ENCODE measurements at regions not wholly inside any gene's neighbourhood (a gene's known extent, or its start where the extent isn't known, plus 50 kb on each side); places are given as distances from the start of the nearest gene placed in this dataset.
A peak's percentile ranks its signal among the peaks of the same experiment; 100 is the strongest.

GRCh38 chr12:30120522-30120921 lies 336.8 kb upstream of the TMTC1 start:
- no peak for TF ChIP-seq CTCF (IDR thresholded peaks at IDR 0.05; ENCODE audit: low read depth, low read length)
- H3K9me3 ChIP-seq, result no peaks in the 10 kb centered on the region
- DNase-seq, result no peak
- no peaks in the 10 kb centered on the region for H3K27me3 ChIP-seq
- no peaks in the 10 kb centered on the region for H3K36me3 ChIP-seq
- H3K4me1 ChIP-seq, result no peaks in the 10 kb centered on the region
- no peak overlapping the region for H3K4me3 ChIP-seq (ENCODE audit: low read depth, low read length)

GRCh38 chr12:30117483-30117882 lies 333.7 kb upstream of the TMTC1 start:
- Histone ChIP-seq H3K36me3 (no peaks in the 10 kb centered on the region), H3K27me3 (no peaks in the 10 kb centered on the region), H3K4me1 (no peaks in the 10 kb centered on the region), H3K9me3 (no peaks in the 10 kb centered on the region), H3K4me3 (ENCODE audit: low read depth, low read length) (no peak overlapping the region)
- no peak for DNase-seq
- no peak for TF ChIP-seq CTCF (IDR thresholded peaks at IDR 0.05; ENCODE audit: low read depth, low read length)

DNA sequence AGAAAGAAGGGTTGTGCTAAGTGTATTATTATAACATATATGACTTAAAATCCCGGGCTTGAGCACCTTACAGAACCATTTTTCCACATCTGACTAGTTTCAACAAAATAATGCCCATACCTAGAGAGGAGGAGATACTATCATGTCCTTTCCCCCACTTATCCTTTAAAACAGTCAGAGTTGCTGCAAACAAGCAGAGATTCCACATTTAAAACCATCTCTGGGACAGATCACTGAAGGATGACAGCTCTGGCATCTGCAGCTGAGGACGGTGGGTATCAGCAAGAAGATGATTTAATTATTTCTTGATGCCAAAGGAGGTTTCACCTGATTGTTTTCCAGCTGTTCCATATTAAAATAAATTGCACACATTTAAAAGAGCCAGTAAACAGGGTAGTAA lies 328.0 kb upstream of the TMTC1 start:
- peak; percentile 67 for DNase-seq
- Histone ChIP-seq H3K27me3 (no peaks in the 10 kb centered on the region), H3K4me1 (peaks cover 8% of the 10 kb centered on the region), H3K9me3 (no peaks in the 10 kb centered on the region), H3K36me3 (no peaks in the 10 kb centered on the region), H3K4me3 (ENCODE audit: low read depth, low read length) (no peak overlapping the region)
- TF ChIP-seq CTCF (IDR thresholded peaks at IDR 0.05; ENCODE audit: low read depth, low read length), result no peak

DNA sequence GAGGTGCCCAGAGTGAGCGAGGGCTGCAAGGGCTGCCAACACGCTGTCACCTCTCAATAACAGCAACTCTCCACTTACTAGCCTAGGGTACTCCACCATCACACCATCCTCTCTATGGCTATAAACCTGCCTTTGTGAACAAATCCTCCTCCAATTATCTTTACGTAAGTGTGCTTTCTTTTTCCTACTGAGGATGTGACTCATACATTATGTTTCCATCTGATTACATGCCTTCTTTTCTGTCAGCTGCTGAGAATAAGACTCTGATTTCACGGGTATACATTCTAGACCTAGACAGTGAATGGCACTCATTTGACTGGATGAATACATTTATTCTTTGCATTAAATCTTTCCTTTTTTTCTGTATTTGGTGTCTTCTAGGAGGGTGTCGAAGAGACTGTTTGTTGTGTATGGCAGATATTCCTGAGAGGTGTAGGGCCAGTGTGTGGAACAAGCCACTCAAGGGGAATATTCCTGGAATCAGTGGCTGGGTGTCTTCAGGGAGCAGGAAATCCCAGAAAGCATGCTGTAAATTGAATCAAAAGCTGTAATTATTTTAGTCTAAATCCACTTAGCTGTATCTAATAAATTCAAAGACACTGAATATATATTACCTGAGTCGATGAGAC lies 327.3 kb upstream of the TMTC1 start:
- Histone ChIP-seq H3K4me1 (peaks cover 11% of the 10 kb centered on the region), H3K9me3 (no peaks in the 10 kb centered on the region), H3K36me3 (no peaks in the 10 kb centered on the region), H3K27me3 (no peaks in the 10 kb centered on the region), H3K4me3 (ENCODE audit: low read depth, low read length) (no peak overlapping the region)
- DNase-seq, result no peak
- no peak for TF ChIP-seq CTCF (IDR thresholded peaks at IDR 0.05; ENCODE audit: low read depth, low read length)

DNA sequence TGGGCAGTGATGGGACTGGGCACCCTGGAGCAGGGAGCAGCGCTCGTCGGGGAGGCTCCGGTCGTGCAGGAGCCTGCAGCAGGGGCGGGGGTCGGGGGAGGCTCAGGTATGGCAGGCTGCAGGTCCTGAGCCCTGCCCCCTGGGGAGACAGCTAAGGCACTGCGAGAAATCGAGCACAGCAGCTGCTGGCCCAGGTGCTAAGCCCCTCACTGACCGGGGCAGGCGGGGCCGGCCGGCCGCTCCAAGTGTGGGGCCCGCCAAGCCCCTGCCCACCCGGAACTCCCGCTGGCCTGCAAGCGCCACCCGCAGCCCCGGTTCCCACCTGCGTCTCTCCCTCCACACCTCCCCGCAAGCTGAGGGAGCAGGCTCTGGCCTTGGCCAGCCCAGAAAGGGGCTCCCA lies 326.8 kb upstream of the TMTC1 start:
- H3K4me3 ChIP-seq (ENCODE audit: low read depth, low read length), result no peak overlapping the region
- H3K9me3 ChIP-seq, result no peaks in the 10 kb centered on the region
- TF ChIP-seq CTCF (IDR thresholded peaks at IDR 0.05; ENCODE audit: low read depth, low read length), result no peak
- no peak for DNase-seq
- H3K36me3 ChIP-seq, result no peaks in the 10 kb centered on the region
- H3K4me1 ChIP-seq, result peaks cover 11% of the 10 kb centered on the region
- no peaks in the 10 kb centered on the region for H3K27me3 ChIP-seq

DNA sequence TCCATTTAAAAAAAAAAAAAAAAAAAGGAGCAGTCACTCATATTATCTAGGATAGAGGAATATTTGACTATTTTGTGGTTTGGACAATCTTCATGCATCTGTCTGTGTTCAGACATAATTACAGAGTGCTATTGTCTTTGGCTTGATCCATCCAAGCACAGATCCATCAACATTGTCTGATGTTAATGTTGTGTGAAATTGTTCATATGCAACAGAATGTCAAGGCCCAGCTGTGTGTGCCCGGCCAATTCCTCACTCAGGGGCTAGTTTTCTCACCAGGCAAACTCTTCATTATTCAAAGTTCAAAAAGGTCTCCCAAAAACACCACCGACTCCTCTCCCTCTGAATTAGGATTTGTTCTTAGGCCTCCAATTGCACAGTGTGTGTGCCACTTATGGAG lies 324.9 kb upstream of the TMTC1 start:
- DNase-seq, result no peak
- Histone ChIP-seq H3K9me3 (no peaks in the 10 kb centered on the region), H3K4me3 (ENCODE audit: low read depth, low read length) (no peak overlapping the region), H3K36me3 (no peaks in the 10 kb centered on the region), H3K27me3 (no peaks in the 10 kb centered on the region), H3K4me1 (peaks cover 11% of the 10 kb centered on the region)
- no peak for TF ChIP-seq CTCF (IDR thresholded peaks at IDR 0.05; ENCODE audit: low read depth, low read length)

Data from BE2C (cell line).